Testis (tissue), 2 donors: ENCODE measurements at regions not wholly inside any gene's neighbourhood (a gene's known extent, or its start where the extent isn't known, plus 50 kb on each side); places are given as distances from the start of the nearest gene placed in this dataset.

Experiments used
- DNase-seq: peaks from one replicate; pipeline ENCODE4 v3.0.0-alpha.2; 2019
- H3K27ac ChIP-seq, 2 donors: fragments of 200-600 bp; sonication (generic); one replicate each; pipeline ENCODE4 v1.5.1; 2019
- H3K27me3 ChIP-seq: fragments of 200-600 bp; sonication (generic); one replicate; pipeline ENCODE4 v1.5.1; 2019
- H3K36me3 ChIP-seq: fragments of 200-600 bp; sonication (generic); one replicate; pipeline ENCODE4 v1.5.1; 2017; ENCODE audit warnings: low read depth; ENCODE audit errors: missing control alignments
- H3K4me1 ChIP-seq: fragments of 200-600 bp; sonication (generic); one replicate; pipeline ENCODE4 v1.5.1; 2019
- H3K4me3 ChIP-seq, 2 donors: fragments of 200-600 bp; sonication (generic); one replicate each; pipeline ENCODE4 v1.5.1; 2017 to 2019
- H3K9me3 ChIP-seq: fragments of 200-600 bp; sonication (generic); one replicate; pipeline ENCODE4 v1.5.1; 2017
- POLR2A ChIP-seq: fragments of 450-650 bp; IDR thresholded peaks from one replicate; pipeline ENCODE4 v1.6.1; 2017; ENCODE audit warnings: antibody characterized with exemption, mild to moderate bottlenecking, moderate library complexity
- WGBS, 2 donors: methylation state at CpG; one replicate each; pipeline ENCODE4 v1.1.5; 2018; 5-methylcytosine and 5-hydroxymethylcytosine counted together
- intact Hi-C: fragments of 100-400 bp; cut with DNase I; formaldehyde crosslinking; loops from one replicate; pipeline ENCODE4 v1.15.1; 2023; ENCODE audit warnings: low total_unique reads
- TF ChIP-seq, protein P1 (sequence below), 3 experiments: fragments of 450-650 bp in 2 of 3; fragments of 200-600 bp in 1 of 3; sonication (generic) in 1 of 3; IDR thresholded peaks; one replicate each; pipeline ENCODE4 v1.5.1; 2016 to 2019; ENCODE audit warnings: antibody characterized with exemption in 3 of 3, mild to moderate bottlenecking in 2 of 3, moderate library complexity in 1 of 3

DNA sequence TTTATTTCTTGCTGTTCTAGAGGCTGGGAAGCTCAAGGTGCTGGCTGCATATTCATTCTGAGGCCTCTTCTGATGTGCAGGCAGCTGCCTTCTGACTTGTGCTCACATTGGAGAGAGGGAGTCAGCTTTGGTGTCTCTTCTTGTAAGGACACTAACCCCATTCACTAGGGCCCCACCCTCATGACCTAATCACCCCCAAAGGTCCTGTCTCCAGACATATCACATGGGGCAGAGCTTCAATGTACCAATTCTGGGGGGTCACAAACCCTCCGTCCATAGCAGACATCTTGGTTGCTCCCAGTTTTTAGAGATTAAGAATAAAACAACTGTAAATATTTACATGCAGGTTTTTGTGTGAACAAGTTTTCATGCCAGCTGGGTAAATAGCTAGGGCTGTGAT, 109.1 kb downstream of the RTP5 start:
- TF ChIP-seq, protein P1, sequence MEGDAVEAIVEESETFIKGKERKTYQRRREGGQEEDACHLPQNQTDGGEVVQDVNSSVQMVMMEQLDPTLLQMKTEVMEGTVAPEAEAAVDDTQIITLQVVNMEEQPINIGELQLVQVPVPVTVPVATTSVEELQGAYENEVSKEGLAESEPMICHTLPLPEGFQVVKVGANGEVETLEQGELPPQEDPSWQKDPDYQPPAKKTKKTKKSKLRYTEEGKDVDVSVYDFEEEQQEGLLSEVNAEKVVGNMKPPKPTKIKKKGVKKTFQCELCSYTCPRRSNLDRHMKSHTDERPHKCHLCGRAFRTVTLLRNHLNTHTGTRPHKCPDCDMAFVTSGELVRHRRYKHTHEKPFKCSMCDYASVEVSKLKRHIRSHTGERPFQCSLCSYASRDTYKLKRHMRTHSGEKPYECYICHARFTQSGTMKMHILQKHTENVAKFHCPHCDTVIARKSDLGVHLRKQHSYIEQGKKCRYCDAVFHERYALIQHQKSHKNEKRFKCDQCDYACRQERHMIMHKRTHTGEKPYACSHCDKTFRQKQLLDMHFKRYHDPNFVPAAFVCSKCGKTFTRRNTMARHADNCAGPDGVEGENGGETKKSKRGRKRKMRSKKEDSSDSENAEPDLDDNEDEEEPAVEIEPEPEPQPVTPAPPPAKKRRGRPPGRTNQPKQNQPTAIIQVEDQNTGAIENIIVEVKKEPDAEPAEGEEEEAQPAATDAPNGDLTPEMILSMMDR (IDR thresholded peaks at IDR 0.05) = no peak
- no peak for TF ChIP-seq POLR2A
- no peaks in the 10 kb centered on the region for H3K36me3 ChIP-seq
- H3K9me3 ChIP-seq = no peaks in the 10 kb centered on the region
- no peak overlapping the region for H3K4me3 ChIP-seq
- no peak overlapping the region for H3K27ac ChIP-seq
- intact Hi-C loops = no loop called here
- no peaks in the 10 kb centered on the region for H3K27me3 ChIP-seq
- no peaks in the 10 kb centered on the region for H3K4me1 ChIP-seq
- DNase-seq = no peak
- WGBS, 2 donors = 94 to 100% methylated on average over 1 of the region's 1 CpG

DNA sequence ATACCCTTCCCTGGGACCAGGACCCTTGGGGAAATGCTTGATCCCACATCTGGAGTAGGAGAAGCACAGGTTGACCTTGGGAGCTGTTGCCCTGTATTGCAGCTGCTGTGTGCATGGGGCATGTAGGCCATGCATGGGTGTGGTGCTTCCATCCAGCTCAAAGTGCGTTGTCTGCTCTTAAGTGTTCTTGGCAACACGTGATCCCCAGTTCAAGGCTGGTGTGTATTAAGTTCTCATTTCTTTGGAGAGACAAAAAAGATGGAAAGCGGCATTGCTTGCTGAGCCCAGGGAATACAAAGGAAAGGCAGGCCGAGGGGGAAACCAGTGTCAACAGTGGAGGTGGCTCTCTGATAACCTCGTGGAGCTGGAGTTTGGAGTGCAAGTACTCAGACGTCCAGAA, 110.7 kb downstream of the RTP5 start:
- peak; percentile 65 for DNase-seq
- no peak overlapping the region for H3K27ac ChIP-seq
- H3K27me3 ChIP-seq = no peaks in the 10 kb centered on the region
- no peaks in the 10 kb centered on the region for H3K4me1 ChIP-seq
- no peaks in the 10 kb centered on the region for H3K9me3 ChIP-seq
- intact Hi-C loops = no loop called here
- TF ChIP-seq POLR2A = no peak
- TF ChIP-seq, protein P1 (IDR thresholded peaks at IDR 0.05) = no peak
- WGBS, 2 donors = 58 to 66% methylated on average over 6 of the region's 6 CpGs
- H3K4me3 ChIP-seq = no peak overlapping the region
- no peaks in the 10 kb centered on the region for H3K36me3 ChIP-seq

DNA sequence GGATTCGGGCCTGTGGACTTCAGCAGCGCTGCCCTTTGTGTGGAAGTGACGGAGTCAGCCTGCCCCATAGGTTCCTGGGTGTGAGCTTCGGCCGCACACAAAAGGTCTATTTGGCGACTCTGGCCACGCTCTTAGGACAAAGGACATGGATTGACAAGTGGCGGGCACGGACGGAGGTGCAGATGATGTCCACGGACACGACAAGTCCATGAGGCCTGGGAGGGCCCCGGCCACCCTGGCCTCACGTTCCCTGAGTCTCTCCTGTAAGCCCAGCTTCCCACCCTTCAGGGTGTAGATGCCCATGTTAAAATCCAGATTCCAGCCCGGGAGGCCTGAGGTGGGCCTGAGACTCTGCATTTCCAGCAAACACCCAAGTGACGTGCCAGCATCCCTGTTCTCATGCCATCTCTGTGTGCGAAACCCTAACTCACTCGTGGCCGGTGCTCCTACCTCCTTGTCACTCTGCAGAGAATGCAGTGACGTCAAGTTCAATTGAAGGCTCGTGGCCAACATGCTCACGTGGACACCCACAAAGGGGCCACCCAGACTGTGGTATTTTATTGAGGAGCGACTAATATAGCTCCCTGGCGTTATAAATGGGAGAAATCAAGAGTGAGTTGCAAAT, 111.7 kb downstream of the RTP5 start:
- H3K9me3 ChIP-seq = no peaks in the 10 kb centered on the region
- no peaks in the 10 kb centered on the region for H3K27me3 ChIP-seq
- H3K4me3 ChIP-seq = no peak overlapping the region
- H3K27ac ChIP-seq = no peak overlapping the region
- intact Hi-C loops = no loop called here
- WGBS, 2 donors = 89 to 91% methylated on average over 9 to 24 of the region's 24 CpGs
- H3K36me3 ChIP-seq = no peaks in the 10 kb centered on the region
- no peak for DNase-seq
- H3K4me1 ChIP-seq = no peaks in the 10 kb centered on the region
- no peak for TF ChIP-seq POLR2A
- TF ChIP-seq, protein P1 (IDR thresholded peaks at IDR 0.05) = no peak

DNA sequence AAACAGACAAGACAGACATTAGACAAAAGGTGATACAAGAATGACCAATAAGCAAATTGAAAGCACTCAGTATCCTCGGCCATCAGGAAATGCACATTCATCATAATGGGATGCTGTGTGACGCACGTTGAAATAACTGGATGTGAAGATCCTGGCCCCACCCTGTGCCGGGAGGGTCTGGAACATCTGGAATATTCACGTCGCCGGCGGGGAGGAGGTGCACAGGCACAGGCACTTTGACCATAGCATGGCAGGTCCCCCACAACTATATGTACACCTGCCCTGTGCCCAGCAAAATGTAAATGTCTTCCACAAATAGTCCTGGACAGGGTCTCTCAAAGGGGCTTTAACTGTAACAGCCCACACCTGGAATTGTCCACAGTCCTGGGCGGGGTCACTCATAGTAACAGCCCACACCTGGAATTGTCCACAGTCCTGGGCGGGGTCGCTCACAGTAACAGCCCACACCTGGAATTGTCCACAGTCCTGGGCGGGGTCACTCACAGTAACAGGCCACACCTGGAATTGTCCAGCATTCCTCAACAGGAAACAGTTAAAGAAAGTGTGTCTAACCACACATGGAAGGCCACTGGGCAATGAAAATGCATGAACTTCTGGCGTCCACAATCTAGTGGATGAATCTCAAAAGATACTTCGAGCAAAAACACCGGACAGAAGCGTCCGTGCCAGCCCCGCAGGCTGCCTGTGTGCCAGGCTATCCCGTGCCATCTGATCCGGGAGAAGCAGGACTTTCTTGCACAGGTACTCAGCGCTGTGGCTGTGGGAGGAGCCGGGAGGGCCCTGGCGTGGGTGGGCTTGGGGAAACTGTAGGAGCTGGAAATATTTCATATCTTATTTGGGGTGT, 113.4 kb downstream of the RTP5 start:
- no peak for TF ChIP-seq POLR2A
- TF ChIP-seq, protein P1 (IDR thresholded peaks at IDR 0.05) = no peak
- no peak overlapping the region for H3K4me3 ChIP-seq
- intact Hi-C loops = no loop called here
- H3K27ac ChIP-seq = no peak overlapping the region
- no peaks in the 10 kb centered on the region for H3K4me1 ChIP-seq
- no peaks in the 10 kb centered on the region for H3K36me3 ChIP-seq
- H3K9me3 ChIP-seq = no peaks in the 10 kb centered on the region
- 93% methylated on average over 23 of the region's 23 CpGs for WGBS, 2 donors
- no peaks in the 10 kb centered on the region for H3K27me3 ChIP-seq
- DNase-seq = peak; percentile 12
